Rectal smooth muscle tissue (tissue), 1 donor: ENCODE measurements at regions not wholly inside any gene's neighbourhood (a gene's known extent, or its start where the extent isn't known, plus 50 kb on each side); places are given as distances from the start of the nearest gene placed in this dataset.

Experiments
- H3K27ac ChIP-seq: one replicate; pipeline ENCODE4 v1.7.0; 2013; ENCODE audit warnings: low read depth, low read length, inconsistent platforms
- H3K27me3 ChIP-seq: one replicate; pipeline ENCODE4 v1.7.0; 2013; ENCODE audit warnings: low read length; ENCODE audit not compliant: control insufficient read depth, insufficient read depth
- H3K36me3 ChIP-seq: one replicate; pipeline ENCODE4 v1.7.0; 2013; ENCODE audit warnings: low read length; ENCODE audit not compliant: control insufficient read depth, insufficient read depth
- H3K4me1 ChIP-seq: one replicate; pipeline ENCODE4 v1.7.0; 2013; ENCODE audit warnings: low read length; ENCODE audit not compliant: control insufficient read depth, insufficient read depth
- H3K4me3 ChIP-seq: one replicate; pipeline ENCODE4 v1.7.0; 2013; ENCODE audit warnings: low read length
- H3K9ac ChIP-seq: one replicate; pipeline ENCODE4 v1.7.0; 2013; ENCODE audit warnings: low read length

DNA sequence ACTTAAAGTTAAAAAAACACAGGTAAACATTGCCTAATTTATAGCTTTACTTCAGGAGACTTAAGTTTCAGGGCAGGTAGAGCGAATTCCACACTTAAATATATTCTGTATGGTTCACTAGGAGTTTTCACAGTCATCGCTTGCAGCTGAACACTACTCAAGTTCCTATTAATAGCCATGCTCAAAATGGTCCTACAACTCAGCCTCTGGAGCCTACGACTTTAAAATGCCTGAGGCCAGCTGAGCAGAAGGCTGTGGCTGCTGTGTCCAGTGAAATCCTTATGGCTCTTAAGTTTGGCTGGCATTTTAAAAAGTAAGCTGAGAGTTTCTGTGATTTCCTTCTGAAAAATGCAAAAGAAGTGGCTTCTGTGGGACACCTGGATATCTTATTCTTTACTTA is 105.4 kb upstream of the GLI3 start:
- Histone ChIP-seq H3K4me1 (peaks cover 10% of the 10 kb centered on the region), H3K4me3 (no peak overlapping the region), H3K27me3 (no peaks in the 10 kb centered on the region), H3K9ac (no peak overlapping the region), H3K36me3 (no peaks in the 10 kb centered on the region), H3K27ac (no peak overlapping the region)

DNA sequence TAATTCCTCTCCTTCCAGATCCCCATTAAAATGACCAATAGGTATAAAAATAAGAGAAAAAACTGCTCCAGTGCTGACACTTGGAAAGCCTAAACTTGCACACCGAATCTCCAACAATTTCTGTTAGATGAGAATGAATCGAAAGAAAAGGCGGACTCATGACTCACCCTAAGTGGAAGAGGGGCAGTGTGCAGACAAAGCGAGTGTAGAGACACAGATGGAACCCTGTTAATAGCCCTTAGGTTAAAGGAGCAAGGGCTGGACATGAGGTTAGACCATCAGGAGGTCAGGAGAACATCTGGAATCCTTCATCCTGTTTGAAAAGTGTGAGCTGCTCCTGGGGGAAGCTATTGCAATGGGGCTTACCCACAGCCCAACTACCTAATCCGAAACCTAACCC is 103.4 kb upstream of the GLI3 start:
- Histone ChIP-seq H3K9ac (no peak overlapping the region), H3K27me3 (no peaks in the 10 kb centered on the region), H3K36me3 (no peaks in the 10 kb centered on the region), H3K4me1 (peaks cover 10% of the 10 kb centered on the region), H3K4me3 (no peak overlapping the region), H3K27ac (peak overlapping the region; percentile 15)

DNA sequence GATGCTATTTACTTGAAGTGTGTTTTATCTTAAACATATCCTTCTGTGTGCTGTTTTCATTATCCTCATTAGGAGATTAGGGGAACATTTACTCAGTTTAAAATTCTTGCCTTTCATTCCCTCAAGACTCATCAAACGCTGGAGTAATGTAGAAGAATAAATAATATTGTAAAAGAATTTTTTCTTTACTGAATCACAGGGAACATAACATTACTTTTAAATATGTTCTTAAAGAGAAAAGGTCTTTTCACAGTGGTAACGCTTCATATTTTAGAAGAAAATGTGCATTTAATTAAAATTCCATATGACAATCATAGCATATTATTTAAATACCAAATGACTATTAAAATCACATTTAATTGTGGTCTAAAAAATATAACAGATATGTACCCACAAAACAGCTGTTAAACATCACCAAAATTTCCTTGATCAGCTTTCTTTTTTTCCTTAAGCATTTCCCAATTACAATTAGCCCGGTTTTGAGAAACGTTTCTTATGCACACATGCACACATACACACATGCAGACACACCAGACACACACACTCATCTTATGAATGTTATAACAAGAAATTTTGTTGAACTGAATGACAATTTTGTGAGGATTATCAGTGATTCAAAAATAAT is 102.0 kb upstream of the GLI3 start:
- Histone ChIP-seq H3K36me3 (no peaks in the 10 kb centered on the region), H3K4me1 (peaks cover 10% of the 10 kb centered on the region), H3K4me3 (no peak overlapping the region), H3K9ac (no peak overlapping the region), H3K27me3 (no peaks in the 10 kb centered on the region), H3K27ac (peak overlapping the region; percentile 63)

DNA sequence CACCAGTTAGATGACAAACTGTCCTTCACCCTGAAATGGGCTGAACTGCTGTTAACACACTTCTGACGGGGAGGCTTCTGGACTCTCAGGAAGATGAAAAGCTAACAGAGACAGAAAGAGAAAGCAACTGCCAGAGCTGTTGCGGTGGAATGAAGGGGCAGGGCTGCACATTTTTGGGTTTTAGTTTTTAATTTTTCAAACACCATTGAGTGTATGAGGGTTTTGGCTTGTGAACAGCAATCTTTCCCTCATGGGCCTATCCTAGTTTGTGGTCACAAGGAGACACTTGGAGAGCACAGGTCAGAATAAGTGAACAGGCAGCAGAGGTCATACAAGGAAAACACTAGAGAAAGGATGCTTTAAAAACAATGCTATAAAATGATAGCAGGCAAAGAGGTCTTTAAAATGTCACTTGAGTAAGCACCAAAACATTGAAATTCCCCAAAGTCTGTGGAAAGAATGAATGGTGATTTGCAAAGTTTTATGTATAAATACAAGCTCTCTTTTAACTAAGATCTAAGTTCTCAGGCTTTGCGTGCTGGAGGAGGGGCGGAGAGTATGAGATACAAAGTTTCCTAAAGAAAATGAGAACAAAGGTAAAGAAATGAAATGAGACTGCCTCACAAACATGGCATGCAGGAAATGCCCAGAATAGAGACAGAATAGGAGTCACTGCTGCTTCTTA is 101.4 kb upstream of the GLI3 start:
- Histone ChIP-seq H3K36me3 (no peaks in the 10 kb centered on the region), H3K4me1 (peaks cover 10% of the 10 kb centered on the region), H3K9ac (no peak overlapping the region), H3K4me3 (peak overlapping the region; percentile 33), H3K27me3 (no peaks in the 10 kb centered on the region), H3K27ac (peak overlapping the region; percentile 63)

DNA sequence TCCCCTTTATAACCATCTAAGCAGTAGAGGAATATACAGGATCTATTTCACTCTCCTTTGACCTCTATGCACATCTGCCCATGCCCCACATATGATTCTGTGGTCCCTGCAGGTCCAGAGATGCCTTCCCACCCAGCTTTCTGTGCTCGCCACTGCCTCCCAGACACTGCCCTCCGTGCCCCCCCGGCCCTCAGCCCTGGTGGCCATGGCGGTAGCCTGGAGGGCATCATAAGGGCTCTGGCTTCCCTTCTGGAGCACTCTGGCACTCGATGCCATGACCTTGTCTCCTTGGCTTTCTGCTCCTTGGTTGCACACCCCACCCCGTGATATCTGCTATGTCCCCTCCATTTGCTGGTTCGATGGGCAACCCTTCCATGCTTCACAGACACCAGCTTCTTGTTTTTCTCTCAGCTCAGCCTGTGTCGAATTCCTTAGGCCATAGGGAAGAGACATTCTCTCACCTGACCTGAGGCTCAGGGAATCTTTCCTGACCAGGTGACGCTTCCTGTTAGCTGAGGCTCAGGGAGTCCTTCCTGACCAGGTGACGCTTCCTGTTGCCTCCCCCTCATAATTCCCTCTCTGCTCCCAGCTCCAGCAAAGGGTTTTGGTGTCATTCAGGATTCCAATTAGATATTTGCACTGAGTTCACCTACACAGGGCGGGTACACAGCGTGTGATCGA is 100.4 kb upstream of the GLI3 start:
- Histone ChIP-seq H3K36me3 (no peaks in the 10 kb centered on the region), H3K27me3 (no peaks in the 10 kb centered on the region), H3K9ac (no peak overlapping the region), H3K4me1 (peaks cover 8% of the 10 kb centered on the region), H3K4me3 (no peak overlapping the region), H3K27ac (peak overlapping the region; percentile 63)

DNA sequence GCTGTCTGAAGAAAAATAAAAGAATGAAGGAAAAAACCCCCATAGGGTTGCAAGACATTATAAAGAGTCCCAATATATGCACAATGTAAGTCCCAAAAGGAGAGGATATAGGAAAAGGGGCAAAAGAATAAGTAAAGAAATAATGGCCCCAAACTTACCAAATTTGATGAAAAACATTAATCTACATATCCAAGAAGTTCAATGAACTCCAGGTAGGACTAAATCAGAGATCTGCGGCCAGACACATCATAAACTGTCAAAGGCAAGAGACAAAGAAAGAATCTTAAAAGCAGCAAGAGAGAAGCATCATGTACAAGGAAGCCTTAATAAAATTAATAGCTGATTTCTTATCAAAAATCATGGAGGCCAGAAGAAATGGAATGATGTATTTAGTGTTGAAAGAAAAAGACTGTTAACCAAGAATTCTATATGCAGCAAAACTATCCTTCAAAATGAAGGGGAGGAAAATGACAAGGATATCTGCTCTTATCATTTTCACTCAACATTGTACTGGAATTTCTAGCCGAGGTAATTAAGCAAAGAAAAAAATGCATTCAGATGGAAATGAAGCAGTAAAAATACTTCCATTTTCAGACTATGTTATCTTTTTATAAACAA is 95.7 kb upstream of the GLI3 start:
- no peaks in the 10 kb centered on the region for H3K27me3 ChIP-seq
- no peak overlapping the region for H3K4me3 ChIP-seq
- H3K4me1 ChIP-seq, result no peaks in the 10 kb centered on the region
- no peak overlapping the region for H3K27ac ChIP-seq
- no peak overlapping the region for H3K9ac ChIP-seq
- H3K36me3 ChIP-seq, result no peaks in the 10 kb centered on the region

DNA sequence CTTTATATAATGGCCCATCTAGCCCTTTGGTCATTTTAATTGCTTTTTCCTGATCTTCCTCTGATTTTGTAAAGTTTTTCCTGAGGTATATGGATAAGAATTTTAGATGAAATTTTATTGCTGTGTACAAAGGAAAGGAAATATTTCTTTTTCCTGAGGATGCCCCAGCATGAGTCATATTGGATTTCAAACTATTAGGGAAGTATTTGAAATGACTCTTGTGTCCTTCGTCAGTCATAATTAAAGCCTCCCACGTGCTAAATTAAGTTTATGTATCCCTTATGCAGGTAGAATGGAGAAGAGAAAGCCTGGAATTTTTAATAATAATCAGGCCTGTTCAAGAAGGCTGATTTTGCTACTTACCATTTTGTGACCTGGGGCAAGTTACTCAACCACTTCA is 82.6 kb upstream of the GLI3 start:
- H3K27me3 ChIP-seq, result no peaks in the 10 kb centered on the region
- H3K9ac ChIP-seq, result no peak overlapping the region
- no peaks in the 10 kb centered on the region for H3K4me1 ChIP-seq
- no peak overlapping the region for H3K4me3 ChIP-seq
- H3K36me3 ChIP-seq, result no peaks in the 10 kb centered on the region
- no peak overlapping the region for H3K27ac ChIP-seq

DNA sequence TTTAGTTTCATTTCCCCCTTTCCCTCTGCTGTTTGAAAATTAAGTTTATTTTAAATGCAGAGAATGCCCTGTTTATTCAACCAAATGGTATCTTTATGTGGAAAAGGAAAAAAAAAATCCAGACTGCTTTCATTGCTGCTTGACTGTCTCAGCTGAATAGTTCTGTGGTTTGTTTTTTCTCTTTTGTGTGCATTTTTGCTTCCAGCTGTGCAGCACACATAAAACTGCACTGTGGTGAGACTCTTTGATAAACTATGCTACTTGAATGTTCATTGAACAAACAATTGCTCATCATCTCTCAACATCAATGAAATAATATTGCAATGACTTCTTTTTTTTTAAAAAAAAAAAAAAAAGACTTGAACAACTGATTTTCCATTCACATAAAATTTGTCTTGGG is 78.6 kb upstream of the GLI3 start:
- Histone ChIP-seq H3K4me1 (no peaks in the 10 kb centered on the region), H3K27ac (no peak overlapping the region), H3K27me3 (no peaks in the 10 kb centered on the region), H3K4me3 (no peak overlapping the region), H3K36me3 (no peaks in the 10 kb centered on the region), H3K9ac (no peak overlapping the region)

DNA sequence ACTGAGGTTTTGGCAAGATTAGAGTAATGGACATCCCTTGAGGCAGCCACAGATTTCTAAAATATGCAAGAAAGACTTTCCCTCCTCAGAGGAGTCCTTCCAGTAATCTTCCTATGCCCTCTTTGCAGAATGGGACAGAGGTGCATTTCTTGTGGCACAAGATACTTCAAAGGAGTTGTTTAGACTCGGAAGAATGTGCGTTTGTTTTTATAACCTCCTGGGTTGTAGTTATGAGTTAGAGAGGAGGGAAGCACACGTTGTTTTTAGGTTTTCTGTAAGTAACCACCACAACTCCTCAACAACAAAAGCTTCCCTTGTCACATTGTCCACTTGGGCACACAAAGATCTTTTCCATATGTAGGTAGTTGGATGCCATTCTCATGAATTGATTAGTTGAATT is 78.1 kb upstream of the GLI3 start:
- Histone ChIP-seq H3K9ac (no peak overlapping the region), H3K27me3 (no peaks in the 10 kb centered on the region), H3K36me3 (no peaks in the 10 kb centered on the region), H3K4me3 (no peak overlapping the region), H3K27ac (no peak overlapping the region), H3K4me1 (no peaks in the 10 kb centered on the region)

DNA sequence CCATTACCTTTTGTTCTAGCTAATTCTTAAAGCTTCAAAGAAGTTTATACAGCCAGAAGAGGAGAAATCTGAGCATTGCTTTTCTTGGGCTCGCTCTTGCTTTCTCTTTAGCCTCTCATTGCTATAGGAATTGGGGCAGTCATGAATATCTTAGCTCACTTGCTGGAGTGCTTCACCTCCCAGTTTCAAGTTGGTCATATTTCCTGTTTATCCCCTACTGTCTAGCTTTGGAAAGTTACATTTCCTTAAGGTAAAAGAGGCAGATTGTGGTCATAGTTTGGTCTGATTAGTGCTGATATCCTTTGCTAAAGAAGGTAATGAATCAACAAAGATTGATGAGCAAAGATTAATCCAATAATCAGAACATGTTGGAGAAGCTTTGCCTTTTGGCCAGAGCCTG is 77.7 kb upstream of the GLI3 start:
- Histone ChIP-seq H3K36me3 (no peaks in the 10 kb centered on the region), H3K4me3 (no peak overlapping the region), H3K27ac (no peak overlapping the region), H3K27me3 (no peaks in the 10 kb centered on the region), H3K9ac (no peak overlapping the region), H3K4me1 (no peaks in the 10 kb centered on the region)

DNA sequence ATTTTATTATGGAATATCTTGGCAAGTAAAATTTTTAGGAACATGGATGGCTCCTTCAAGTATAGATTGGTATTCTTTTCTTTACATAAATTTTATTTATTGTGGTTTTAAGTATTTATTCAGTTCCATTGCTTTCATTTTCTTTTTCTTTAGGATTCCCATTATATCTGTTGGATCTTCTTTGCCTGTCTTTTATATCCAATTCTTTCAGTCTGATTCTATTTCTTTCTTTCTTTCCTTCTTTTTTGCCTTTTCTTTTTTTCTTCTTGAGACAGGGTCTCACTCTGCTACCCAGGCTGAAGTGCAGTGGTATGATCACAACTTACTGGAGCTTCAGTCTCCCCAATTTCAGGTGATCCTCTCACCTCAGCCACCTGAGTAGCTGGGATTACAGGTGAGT is 74.2 kb upstream of the GLI3 start:
- H3K4me1 ChIP-seq, result no peaks in the 10 kb centered on the region
- no peak overlapping the region for H3K27ac ChIP-seq
- no peak overlapping the region for H3K4me3 ChIP-seq
- H3K27me3 ChIP-seq, result no peaks in the 10 kb centered on the region
- no peaks in the 10 kb centered on the region for H3K36me3 ChIP-seq
- no peak overlapping the region for H3K9ac ChIP-seq

DNA sequence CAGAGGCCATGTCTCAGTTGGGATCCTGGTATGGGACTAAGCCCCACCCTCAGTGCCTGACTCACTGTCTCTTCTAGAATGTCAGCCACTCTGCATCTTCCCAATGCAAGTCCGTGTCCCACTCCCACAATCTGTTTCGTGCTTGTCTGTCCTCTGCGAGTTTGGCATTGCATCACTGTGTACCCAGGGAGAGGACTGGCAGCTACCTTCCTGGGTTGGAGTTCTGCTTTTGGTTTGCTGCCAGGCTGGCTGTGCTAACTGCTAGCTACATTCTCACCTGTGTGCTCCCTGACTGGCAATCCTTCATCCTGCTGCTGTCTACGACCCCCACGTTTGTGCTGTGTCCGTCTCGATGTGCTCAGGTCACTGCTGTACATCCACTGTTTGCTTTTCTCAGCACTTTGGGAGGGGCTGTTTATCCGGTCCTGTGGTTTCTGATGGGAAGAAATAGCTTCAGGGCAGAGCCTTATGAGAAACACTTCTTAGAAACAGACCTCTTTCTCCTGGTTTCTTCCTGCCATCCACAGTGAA is 56.0 kb upstream of the GLI3 start:
- no peak overlapping the region for H3K4me3 ChIP-seq

More for the DNA sequence above, 56.0 kb upstream of the GLI3 start:
- peaks cover 2% of the 10 kb centered on the region for H3K27me3 ChIP-seq
- no peak overlapping the region for H3K27ac ChIP-seq
- H3K9ac ChIP-seq, result no peak overlapping the region
- H3K36me3 ChIP-seq, result no peaks in the 10 kb centered on the region
- no peaks in the 10 kb centered on the region for H3K4me1 ChIP-seq
